Transverse colon (tissue), 4 donors: ENCODE measurements at regions not wholly inside any gene's neighbourhood (a gene's known extent, or its start where the extent isn't known, plus 50 kb on each side); places are given as distances from the start of the nearest gene placed in this dataset.

Source experiments
- POLR2A ChIP-seq: fragments of 450-650 bp; IDR thresholded peaks from one replicate; pipeline ENCODE4 v1.6.1; 2016; ENCODE audit warnings: antibody characterized with exemption, mild to moderate bottlenecking, moderate library complexity
- POLR2AphosphoS5 ChIP-seq, 3 donors: sonication (generic); formaldehyde crosslinking; IDR thresholded peaks; one replicate each; pipeline ENCODE4 v1.6.1; 2016; ENCODE audit warnings: antibody characterized with exemption in 3 of 3
- TF ChIP-seq, protein P1 (sequence below), 5 experiments: fragments of 200-600 bp in 3 of 5; fragments of 450-650 bp in 2 of 5; sonication (generic) in 3 of 5; IDR thresholded peaks; 1 replicate in 2 of 5; 2 replicates in 3 of 5; pipeline ENCODE4 v1.5.1; 2016 to 2017; ENCODE audit warnings: antibody characterized with exemption in 5 of 5, inconsistent platforms in 3 of 5, mild to moderate bottlenecking in 2 of 5, moderate library complexity in 1 of 5

DNA sequence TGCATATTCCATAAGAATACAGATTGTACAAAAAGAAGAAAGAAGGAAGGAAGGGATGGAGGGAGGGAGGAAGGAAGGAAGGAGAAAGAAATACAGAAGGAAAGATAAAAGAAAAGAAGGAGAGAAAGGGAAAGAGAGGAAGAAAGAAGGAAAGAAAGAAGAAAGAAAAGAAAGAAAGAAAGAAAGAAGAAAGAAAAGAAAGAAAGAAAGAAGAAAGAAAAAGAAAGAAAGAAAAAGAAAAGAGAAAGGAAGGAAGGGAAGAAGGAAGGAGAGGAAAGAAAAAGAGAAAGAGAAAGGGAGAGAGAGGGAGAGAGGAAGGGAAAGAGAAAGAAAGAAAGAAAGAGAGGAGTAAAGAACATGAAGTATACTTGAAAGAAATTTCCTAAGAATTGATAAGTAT, 577.9 kb upstream of the ALCAM start:
- TF ChIP-seq, protein P1, sequence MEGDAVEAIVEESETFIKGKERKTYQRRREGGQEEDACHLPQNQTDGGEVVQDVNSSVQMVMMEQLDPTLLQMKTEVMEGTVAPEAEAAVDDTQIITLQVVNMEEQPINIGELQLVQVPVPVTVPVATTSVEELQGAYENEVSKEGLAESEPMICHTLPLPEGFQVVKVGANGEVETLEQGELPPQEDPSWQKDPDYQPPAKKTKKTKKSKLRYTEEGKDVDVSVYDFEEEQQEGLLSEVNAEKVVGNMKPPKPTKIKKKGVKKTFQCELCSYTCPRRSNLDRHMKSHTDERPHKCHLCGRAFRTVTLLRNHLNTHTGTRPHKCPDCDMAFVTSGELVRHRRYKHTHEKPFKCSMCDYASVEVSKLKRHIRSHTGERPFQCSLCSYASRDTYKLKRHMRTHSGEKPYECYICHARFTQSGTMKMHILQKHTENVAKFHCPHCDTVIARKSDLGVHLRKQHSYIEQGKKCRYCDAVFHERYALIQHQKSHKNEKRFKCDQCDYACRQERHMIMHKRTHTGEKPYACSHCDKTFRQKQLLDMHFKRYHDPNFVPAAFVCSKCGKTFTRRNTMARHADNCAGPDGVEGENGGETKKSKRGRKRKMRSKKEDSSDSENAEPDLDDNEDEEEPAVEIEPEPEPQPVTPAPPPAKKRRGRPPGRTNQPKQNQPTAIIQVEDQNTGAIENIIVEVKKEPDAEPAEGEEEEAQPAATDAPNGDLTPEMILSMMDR (IDR thresholded peaks at IDR 0.05): no peak
- TF ChIP-seq POLR2AphosphoS5 (IDR thresholded peaks at IDR 0.05) (no peak), POLR2A (no peak)
